WERI-Rb-1 (cell line): ENCODE measurements at regions not wholly inside any gene's neighbourhood (a gene's known extent, or its start where the extent isn't known, plus 50 kb on each side); places are given as distances from the start of the nearest gene placed in this dataset.

ENCODE experiments used
- DNase-seq: peaks from one replicate; pipeline ENCODE4 v3.0.0-alpha.2; 2020
- H3K27ac ChIP-seq: fragments of 250-450 bp; sonication (Bioruptor Pico); 2 replicates; pipeline ENCODE4 v1.5.1; 2020; ENCODE audit warnings: mild to moderate bottlenecking, moderate library complexity
- H3K27me3 ChIP-seq: fragments of 250-450 bp; sonication (Bioruptor Pico); 2 replicates; pipeline ENCODE4 v1.5.1; 2021; ENCODE audit warnings: mild to moderate bottlenecking, low read depth, moderate library complexity; ENCODE audit not compliant: insufficient read depth, severe bottlenecking
- H3K36me3 ChIP-seq: fragments of 250-450 bp; sonication (Bioruptor Pico); 2 replicates; pipeline ENCODE4 v1.5.1; 2020; ENCODE audit warnings: mild to moderate bottlenecking, moderate library complexity
- H3K4me3 ChIP-seq: 2 replicates; pipeline ENCODE4 v1.5.1; 2011; ENCODE audit warnings: low read depth, mild to moderate bottlenecking, control low read depth, low read length
- H3K9me3 ChIP-seq: fragments of 250-450 bp; sonication (Bioruptor Pico); 2 replicates; pipeline ENCODE4 v1.5.1; 2021; ENCODE audit warnings: mild to moderate bottlenecking, moderate library complexity; ENCODE audit not compliant: severe bottlenecking
- CTCF ChIP-seq: IDR thresholded peaks from 2 replicates; pipeline ENCODE4 v1.5.1; 2011; ENCODE audit warnings: low read depth, mild to moderate bottlenecking, control low read depth, inconsistent platforms, low read length

GRCh38 chr10:44713307-44713706, 197.8 kb upstream of the TMEM72 start:
- TF ChIP-seq CTCF, result no peak
- DNase-seq, result no peak
- Histone ChIP-seq H3K9me3 (no peaks in the 10 kb centered on the region), H3K27me3 (peaks cover 69% of the 10 kb centered on the region), H3K4me3 (no peak overlapping the region), H3K36me3 (no peaks in the 10 kb centered on the region), H3K27ac (no peak overlapping the region)

- no peak overlapping the region for H3K4me3 ChIP-seq
- H3K36me3 ChIP-seq, result no peaks in the 10 kb centered on the region
- no peak overlapping the region for H3K27ac ChIP-seq
- DNase-seq, result no peak
- no peaks in the 10 kb centered on the region for H3K9me3 ChIP-seq
- TF ChIP-seq CTCF, result no peak
- H3K27me3 ChIP-seq, result peaks cover 63% of the 10 kb centered on the region
Measured at GRCh38 chr10:44714451-44714850, 196.7 kb upstream of the TMEM72 start.

GRCh38 chr10:44715136-44715535, 196.0 kb upstream of the TMEM72 start:
- no peak for DNase-seq
- peaks cover 60% of the 10 kb centered on the region for H3K27me3 ChIP-seq

GRCh38 chr10:44716470-44717015, 194.6 kb upstream of the TMEM72 start:
- Histone ChIP-seq H3K27me3 (peaks cover 58% of the 10 kb centered on the region), H3K27ac (no peak overlapping the region), H3K36me3 (no peaks in the 10 kb centered on the region), H3K4me3 (no peak overlapping the region), H3K9me3 (no peaks in the 10 kb centered on the region)
- DNase-seq, result no peak
- TF ChIP-seq CTCF, result no peak

More at GRCh38 chr10:44715136-44715535, 196.0 kb upstream of the TMEM72 start:
- TF ChIP-seq CTCF, result no peak
- H3K9me3 ChIP-seq, result no peaks in the 10 kb centered on the region
- no peaks in the 10 kb centered on the region for H3K36me3 ChIP-seq
- no peak overlapping the region for H3K4me3 ChIP-seq
- no peak overlapping the region for H3K27ac ChIP-seq

- H3K36me3 ChIP-seq, result no peaks in the 10 kb centered on the region
- no peak for DNase-seq
- no peak overlapping the region for H3K27ac ChIP-seq
- H3K9me3 ChIP-seq, result no peaks in the 10 kb centered on the region
- peaks cover 43% of the 10 kb centered on the region for H3K27me3 ChIP-seq
- no peak overlapping the region for H3K4me3 ChIP-seq
- TF ChIP-seq CTCF, result no peak
Measured at GRCh38 chr10:44723082-44723481, 188.1 kb upstream of the TMEM72 start.
